Ureter (tissue), 1 donor: ENCODE measurements at regions not wholly inside any gene's neighbourhood (a gene's known extent, or its start where the extent isn't known, plus 50 kb on each side); places are given as distances from the start of the nearest gene placed in this dataset.

ENCODE experiments used
- DNase-seq: peaks from one replicate; pipeline ENCODE4 v3.0.0-alpha.2; 2020; ENCODE audit warnings: low spot score
- donor health status: DM: yes; HTN: yes; CAD: no.

GRCh38 chr16:63241497-63242028, 1205.3 kb upstream of the CDH8 start:
- DNase-seq: no peak

DNA sequence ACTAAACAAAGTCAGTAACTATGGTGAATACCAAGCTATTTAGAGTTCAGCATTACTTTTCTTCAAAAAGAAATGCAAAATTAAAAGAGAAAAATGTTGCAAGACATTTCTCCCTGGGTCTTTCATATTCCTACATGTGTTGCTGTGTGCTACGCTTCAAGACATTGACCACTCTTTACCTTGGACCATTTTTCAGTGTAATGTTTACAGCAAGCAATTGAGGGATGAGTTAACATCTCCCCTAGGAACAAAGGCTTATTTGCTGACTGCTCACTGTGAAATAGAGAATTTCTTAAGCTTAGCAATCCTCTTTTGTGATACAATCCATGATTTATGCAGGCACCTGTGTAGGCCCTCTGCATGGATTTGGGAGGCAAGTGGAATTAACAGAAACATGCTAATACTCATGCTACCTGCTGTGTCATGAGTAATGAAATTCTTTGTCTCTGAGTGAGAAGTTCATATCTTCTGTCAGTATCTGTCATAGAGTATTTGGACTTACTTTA, 1202.9 kb upstream of the CDH8 start:
- DNase-seq: no peak

DNA sequence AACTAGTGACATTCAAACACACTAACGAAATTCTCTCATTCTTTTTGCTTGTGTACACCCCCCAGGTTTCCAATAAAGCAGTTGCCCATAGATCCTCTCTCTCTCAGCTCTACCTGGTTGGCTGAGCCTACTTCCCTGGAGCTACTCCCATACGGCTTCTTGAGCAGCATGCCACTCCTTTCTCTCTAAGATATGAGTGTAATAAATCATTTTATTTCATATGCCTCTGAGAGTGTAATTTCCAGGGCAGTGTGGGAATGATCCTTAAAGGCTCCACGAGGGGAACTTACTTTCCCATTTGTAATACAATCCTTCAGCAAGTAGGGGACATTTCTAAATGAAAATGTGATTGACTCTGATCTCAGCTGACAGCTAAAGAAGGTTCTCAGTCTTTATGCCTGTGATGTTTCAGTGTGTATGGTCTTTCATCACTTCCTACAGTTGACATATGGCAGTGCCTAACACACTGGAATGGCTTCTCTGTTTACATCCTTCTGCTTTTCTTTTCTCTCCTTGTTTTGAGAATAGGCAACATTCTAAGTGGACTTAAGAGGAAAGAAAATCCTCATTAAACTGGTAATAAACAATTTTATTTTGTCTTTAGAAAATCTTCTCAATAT, 1194.3 kb upstream of the CDH8 start:
- no peak for DNase-seq

- DNase-seq: no peak
Observed at GRCh38 chr16:63228259-63228658, 1192.0 kb upstream of the CDH8 start.

DNA sequence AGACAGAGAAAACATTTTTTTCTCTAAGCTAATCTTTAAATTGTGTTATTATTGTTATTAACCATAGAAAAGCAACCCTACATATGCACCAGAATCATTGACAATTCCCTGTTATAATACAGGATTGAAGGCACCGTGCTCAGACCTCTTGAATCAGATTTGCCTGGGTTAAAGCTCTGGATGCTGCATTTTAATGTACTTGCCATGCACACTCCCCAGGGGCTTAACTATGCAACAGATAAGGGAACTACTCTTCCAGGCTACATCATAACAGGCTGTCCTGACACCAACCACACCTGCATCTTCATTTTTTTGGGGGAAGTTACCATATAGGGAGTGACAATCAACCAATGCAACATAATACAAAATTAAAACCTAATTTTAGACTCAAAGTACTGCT, 1187.6 kb upstream of the CDH8 start:
- no peak for DNase-seq

GRCh38 chr16:63216696-63217423, 1180.6 kb upstream of the CDH8 start:
- no peak for DNase-seq

- DNase-seq: no peak
Observed at GRCh38 chr16:63201851-63202250, 1165.6 kb upstream of the CDH8 start.

DNA sequence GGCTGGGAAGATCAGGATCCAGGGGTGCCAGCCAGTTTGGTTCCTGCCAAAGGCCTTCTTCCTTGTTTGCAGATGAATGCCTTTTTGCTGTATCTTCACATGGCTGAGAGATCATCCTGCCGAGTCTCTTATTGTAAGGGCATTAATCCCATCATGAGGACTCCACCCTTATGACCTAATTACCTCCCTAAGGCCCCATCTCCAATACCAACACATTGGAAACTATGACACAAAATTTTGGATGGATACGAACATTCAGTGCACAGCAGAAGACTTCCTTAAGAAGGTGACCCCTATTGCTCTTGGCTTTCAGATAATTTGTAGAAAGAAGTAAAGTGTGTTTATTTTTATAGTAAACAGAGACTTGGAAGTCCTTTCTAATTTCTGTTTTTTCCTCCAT, 1164.7 kb upstream of the CDH8 start:
- DNase-seq: no peak

GRCh38 chr16:63195336-63195735, 1159.1 kb upstream of the CDH8 start:
- no peak for DNase-seq

DNA sequence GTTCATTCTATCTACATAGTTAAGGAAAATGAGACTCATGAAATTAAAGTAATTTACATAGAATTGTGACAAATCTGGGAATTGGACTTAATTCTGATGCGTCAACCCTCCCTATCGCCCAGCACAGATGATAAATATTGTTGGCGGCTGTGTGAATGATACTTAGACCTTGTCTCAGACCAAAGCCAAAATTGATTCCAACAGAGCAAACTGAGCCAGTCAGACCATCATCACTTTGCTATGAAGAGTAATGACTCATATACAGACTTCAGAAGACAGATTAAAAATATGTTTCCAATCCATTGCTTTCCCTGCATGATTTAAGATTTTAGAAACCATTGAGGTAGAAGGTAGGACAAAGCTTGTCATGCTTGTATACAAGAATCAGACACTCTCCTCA, 1156.7 kb upstream of the CDH8 start:
- no peak for DNase-seq

- DNase-seq: no peak
Observed at GRCh38 chr16:63188086-63188771, 1152.0 kb upstream of the CDH8 start.

GRCh38 chr16:63187638-63188037, 1151.4 kb upstream of the CDH8 start:
- no peak for DNase-seq

- DNase-seq: no peak
Observed at GRCh38 chr16:63185235-63185780, 1149.1 kb upstream of the CDH8 start.

DNA sequence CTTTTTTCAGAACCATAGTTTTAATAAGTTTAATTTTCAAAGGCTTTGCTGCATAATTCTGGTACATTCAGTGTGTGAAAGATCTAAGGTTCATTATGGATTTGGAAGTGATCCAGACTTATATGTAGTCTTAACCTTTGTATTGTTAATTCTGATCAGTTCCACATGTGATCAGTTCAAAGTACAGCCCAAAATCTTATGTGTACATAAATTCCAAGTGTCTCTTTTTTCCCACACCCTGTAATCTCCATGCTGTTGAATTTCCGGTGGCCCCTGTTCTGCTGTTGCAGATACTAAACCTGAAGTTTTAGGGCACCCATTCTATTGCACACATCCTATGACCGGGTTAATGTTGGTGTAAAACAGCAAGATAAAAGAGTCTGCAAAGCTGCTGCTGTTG, 1147.5 kb upstream of the CDH8 start:
- no peak for DNase-seq

DNA sequence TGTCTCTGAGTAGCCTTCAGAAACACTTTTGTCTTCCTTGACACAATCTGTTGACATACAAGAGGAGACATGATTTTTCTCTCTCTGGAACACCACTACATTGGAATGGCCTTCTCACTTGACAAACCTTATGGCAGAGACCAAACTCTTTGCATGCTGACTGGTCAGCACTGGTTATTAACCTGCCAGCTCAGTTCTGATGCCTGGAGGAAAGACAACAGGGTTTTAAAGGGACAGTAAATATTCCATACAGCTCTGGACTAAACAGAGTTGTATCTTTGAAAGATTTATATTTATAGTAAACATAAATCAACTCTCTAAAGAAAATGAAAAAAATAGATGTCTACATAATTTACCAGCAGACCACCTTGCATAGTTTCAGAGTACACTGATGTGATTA, 1139.1 kb upstream of the CDH8 start:
- DNase-seq: no peak

GRCh38 chr16:63174801-63175200, 1138.6 kb upstream of the CDH8 start:
- no peak for DNase-seq

GRCh38 chr16:63171545-63171944, 1135.3 kb upstream of the CDH8 start:
- DNase-seq: no peak

DNA sequence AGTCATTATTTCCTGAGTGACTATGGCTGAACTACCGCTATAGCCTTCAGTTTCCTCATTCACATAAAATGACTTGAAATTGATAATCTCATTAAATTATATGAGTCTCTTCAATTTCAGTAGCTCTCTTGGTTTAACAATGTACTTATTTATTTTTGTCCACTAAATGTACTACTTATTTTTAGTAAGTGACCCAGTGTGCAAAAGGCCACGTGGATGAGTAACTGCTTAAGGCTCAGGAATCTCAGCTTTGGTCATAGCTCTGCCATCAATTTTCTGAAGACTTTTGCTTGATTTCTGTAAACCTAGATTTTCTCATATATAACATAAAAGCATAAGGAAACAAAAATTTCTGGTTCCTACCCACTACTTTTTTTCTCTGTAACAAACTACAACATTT, 1132.9 kb upstream of the CDH8 start:
- DNase-seq: no peak

DNA sequence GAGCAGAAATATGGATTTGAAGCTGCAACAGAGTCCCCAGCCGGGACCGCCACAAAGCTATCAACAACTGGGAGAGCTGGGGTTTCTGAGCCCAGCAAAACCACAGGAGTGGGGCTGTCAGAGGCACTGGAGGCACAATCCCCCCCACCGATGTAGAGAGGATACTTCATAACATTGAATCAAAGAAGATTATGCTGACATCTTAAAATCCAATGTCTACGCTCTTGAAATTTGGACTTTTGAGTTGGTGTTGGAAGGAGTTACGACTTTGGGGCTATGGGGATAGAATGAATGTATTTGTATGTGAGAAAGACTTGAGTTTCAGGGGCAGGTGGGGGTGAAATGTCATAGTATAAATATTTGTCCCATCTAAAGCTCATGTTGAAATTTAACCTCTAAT, 1121.6 kb upstream of the CDH8 start:
- no peak for DNase-seq

DNA sequence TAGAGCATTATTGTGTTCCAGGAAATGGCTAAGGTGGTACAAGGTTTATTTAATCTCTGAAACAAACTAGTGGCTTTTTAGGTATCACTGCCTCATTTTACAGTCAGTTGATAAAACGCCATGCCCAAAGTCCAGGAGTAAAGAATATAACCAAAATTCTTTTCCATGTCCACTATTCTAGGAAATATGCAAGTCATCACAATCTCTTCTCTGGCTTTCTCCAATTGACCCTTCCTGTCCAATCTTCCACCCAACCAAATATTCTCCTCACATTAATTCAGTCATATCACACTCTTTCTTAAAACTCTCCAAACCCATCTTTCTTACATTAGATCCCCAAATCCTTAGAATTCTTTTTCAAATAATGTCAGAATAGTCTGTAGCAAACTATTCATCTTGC, 1110.0 kb upstream of the CDH8 start:
- no peak for DNase-seq

DNA sequence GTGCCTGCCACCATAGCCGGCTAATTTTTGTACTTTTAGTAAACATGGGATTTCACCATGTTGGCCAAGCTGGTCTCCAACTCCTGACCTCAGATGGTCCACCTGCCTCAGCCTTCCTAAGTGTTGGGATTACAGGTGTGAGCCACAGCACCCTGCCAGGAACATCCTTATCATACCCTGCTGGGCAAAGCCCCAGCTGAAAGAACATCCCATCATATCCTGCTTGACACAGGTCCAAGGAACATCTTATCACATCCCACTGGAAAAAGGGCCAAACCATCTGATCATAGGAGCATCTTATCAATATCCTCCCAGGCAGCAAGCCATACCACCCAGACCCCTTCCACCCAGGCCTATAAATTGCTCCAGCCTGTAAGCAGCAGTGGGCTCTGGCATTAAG, 1109.2 kb upstream of the CDH8 start:
- DNase-seq: no peak

DNA sequence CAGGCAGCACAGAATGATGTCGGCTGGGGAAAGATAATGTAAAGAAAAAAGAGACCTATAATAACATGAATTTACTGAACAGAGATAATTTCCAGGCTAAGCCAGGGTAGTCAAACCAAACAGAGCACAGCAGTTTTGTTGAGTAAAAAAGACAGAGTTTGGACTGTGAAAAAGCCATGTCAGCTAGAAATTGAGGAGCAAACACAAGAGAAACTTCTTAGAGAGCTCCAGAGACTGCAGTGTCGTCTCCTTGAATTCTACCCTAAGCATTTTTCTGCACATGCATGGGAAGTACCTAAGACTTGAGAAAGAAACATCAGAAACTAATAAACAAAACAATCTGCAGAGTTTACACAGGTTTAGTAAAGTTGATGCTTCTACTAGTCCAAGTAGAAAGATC, 1098.8 kb upstream of the CDH8 start:
- DNase-seq: no peak

GRCh38 chr16:63131503-63131902, 1095.3 kb upstream of the CDH8 start:
- DNase-seq: no peak
